ENCODE measurements at regions not wholly inside any gene's neighbourhood (a gene's known extent, or its start where the extent isn't known, plus 50 kb on each side); places are given as distances from the start of the nearest gene placed in this dataset.

DNA sequence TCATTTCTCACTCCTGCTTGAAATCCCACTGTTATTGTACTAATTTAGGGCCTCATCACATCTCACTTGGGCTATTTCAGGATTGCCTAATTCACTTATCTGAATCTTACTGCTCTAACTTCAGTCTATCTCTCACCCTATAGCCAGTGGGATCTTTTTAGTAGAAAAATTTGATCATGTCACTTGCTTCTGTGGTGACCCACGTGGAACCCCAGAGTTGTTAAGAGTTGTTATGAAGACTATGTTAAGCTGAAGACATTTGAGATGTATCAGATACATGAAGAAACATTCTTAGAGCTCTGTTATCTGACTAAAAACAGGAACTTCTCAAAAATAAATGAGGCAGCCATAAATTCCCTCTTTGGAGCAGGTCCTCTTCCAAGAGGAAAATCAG is 1375.6 kb upstream of the TENM4 start (continued):
- TF ChIP-seq HOXB5 (CRISPR knock-in tag; IDR thresholded peaks at IDR 0.05) (no peak), HDAC2 (IDR thresholded peaks at IDR 0.05) (no peak), KDM1A (IDR thresholded peaks at IDR 0.05; ENCODE audit: low read depth) (no peak), RCOR1 (IDR thresholded peaks at IDR 0.05; ENCODE audit: low read depth, low read length) (no peak)

GRCh38 chr11:80815752-80816453 is 1375.1 kb upstream of the TENM4 start:
- ATAC-seq (no peak), DNase-seq (ENCODE audit: low read depth in 1 of 2, low spot score in 1 of 2) (no peak), FAIRE-seq (no peak)
- no peak overlapping the region for H3K4me2 ChIP-seq
- TF ChIP-seq, protein P1, sequence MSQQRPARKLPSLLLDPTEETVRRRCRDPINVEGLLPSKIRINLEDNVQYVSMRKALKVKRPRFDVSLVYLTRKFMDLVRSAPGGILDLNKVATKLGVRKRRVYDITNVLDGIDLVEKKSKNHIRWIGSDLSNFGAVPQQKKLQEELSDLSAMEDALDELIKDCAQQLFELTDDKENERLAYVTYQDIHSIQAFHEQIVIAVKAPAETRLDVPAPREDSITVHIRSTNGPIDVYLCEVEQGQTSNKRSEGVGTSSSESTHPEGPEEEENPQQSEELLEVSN (IDR thresholded peaks at IDR 0.05; ENCODE audit: borderline replicate concordance, low read depth) = no peak
- TF ChIP-seq HOXB5 (CRISPR knock-in tag; IDR thresholded peaks at IDR 0.05) (no peak), ELK1 (IDR thresholded peaks at IDR 0.05; ENCODE audit: low read depth, low read length) (no peak), ZC3H11A (IDR thresholded peaks at IDR 0.05) (no peak)
- CTCF ChIA-PET = interaction anchor here (0.6 kb wide), 1 partner anchor 73 kb away, joined by 3 read pairs; no protein-coding TSS in a partner anchor
- no peak overlapping the region for H3K4me3 ChIP-seq
- POLR2A ChIA-PET = no interaction called here
- H3K9me3 ChIP-seq = no peaks in the 10 kb centered on the region
- H3K4me1 ChIP-seq = no peaks in the 10 kb centered on the region
- no peak overlapping the region for H3K27ac ChIP-seq
- WGBS (ENCODE audit: missing lambda C conversion rate) = 5% methylated on average over 3 of the region's 3 CpGs

GRCh38 chr11:80814813-80815212 is 1374.0 kb upstream of the TENM4 start:
- DNase-seq (ENCODE audit: low read depth in 1 of 2, low spot score in 1 of 2) (no peak), FAIRE-seq (no peak), ATAC-seq (no peak)
- no peaks in the 10 kb centered on the region for H3K9me3 ChIP-seq
- H3K4me3 ChIP-seq = no peak overlapping the region
- ChIA-PET POLR2A (no interaction called here), CTCF (no interaction called here)
- H3K4me1 ChIP-seq = no peaks in the 10 kb centered on the region
- TF ChIP-seq CEBPB (IDR thresholded peaks at IDR 0.05) (no peak), KDM5A (IDR thresholded peaks at IDR 0.05) (no peak), RNF2 (IDR thresholded peaks at IDR 0.05; ENCODE audit: borderline replicate concordance, low read depth) (no peak), BHLHE40 (IDR thresholded peaks at IDR 0.05; ENCODE audit: low read depth, low read length) (no peak), MYC (IDR thresholded peaks at IDR 0.05; ENCODE audit: borderline replicate concordance, low read length) (no peak), ZC3H11A (IDR thresholded peaks at IDR 0.05) (no peak), RFX5 (IDR thresholded peaks at IDR 0.05) (no peak), POLR2AphosphoS2 (conservative IDR thresholded peaks at IDR 0.05; ENCODE audit: low read length) (no peak), POLR2A (IDR thresholded peaks at IDR 0.05; ENCODE audit: low read length) (no peak), PHF8 (IDR thresholded peaks at IDR 0.05; ENCODE audit: borderline replicate concordance, low read depth) (no peak), EP300 (IDR thresholded peaks at IDR 0.05) (no peak), EHMT2 (IDR thresholded peaks at IDR 0.05; ENCODE audit: low read depth) (no peak)
- TF ChIP-seq, protein P1 (IDR thresholded peaks at IDR 0.05; ENCODE audit: borderline replicate concordance, low read depth) = no peak
- no peak overlapping the region for H3K27ac ChIP-seq
- 3% methylated on average over 1 of the region's 1 CpG for WGBS (ENCODE audit: missing lambda C conversion rate)
- H3K4me2 ChIP-seq = no peak overlapping the region

- Histone ChIP-seq H3K27ac (no peak overlapping the region), H3K4me1 (no peaks in the 10 kb centered on the region), H3K4me3 (no peak overlapping the region), H3K9me3 (no peaks in the 10 kb centered on the region), H3K4me2 (no peak overlapping the region)
- POLR2A ChIA-PET = no interaction called here
- DNase-seq (ENCODE audit: low read depth in 1 of 2, low spot score in 1 of 2) = no peak
- ATAC-seq = no peak
- FAIRE-seq = peak; percentile 56
- WGBS (ENCODE audit: missing lambda C conversion rate) = 1% methylated on average over 4 of the region's 4 CpGs
- TF ChIP-seq ELK1 (IDR thresholded peaks at IDR 0.05; ENCODE audit: low read depth, low read length) = no peak
- TF ChIP-seq RNF2 (IDR thresholded peaks at IDR 0.05; ENCODE audit: borderline replicate concordance, low read depth) = no peak
- no peak for TF ChIP-seq BHLHE40 (IDR thresholded peaks at IDR 0.05; ENCODE audit: low read depth, low read length)
- no peak for TF ChIP-seq TP53 (CRISPR knock-in tag; IDR thresholded peaks at IDR 0.05)
- no peak for TF ChIP-seq ZSCAN20 (CRISPR knock-in tag; IDR thresholded peaks at IDR 0.05)
- TF ChIP-seq, protein P2, sequence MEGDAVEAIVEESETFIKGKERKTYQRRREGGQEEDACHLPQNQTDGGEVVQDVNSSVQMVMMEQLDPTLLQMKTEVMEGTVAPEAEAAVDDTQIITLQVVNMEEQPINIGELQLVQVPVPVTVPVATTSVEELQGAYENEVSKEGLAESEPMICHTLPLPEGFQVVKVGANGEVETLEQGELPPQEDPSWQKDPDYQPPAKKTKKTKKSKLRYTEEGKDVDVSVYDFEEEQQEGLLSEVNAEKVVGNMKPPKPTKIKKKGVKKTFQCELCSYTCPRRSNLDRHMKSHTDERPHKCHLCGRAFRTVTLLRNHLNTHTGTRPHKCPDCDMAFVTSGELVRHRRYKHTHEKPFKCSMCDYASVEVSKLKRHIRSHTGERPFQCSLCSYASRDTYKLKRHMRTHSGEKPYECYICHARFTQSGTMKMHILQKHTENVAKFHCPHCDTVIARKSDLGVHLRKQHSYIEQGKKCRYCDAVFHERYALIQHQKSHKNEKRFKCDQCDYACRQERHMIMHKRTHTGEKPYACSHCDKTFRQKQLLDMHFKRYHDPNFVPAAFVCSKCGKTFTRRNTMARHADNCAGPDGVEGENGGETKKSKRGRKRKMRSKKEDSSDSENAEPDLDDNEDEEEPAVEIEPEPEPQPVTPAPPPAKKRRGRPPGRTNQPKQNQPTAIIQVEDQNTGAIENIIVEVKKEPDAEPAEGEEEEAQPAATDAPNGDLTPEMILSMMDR (IDR thresholded peaks at IDR 0.05) = no peak
- TF ChIP-seq NR3C1 (IDR thresholded peaks at IDR 0.05) = no peak
- TF ChIP-seq JUN (IDR thresholded peaks at IDR 0.05) = no peak
- CTCF ChIA-PET = no interaction called here
These were observed 1369.9 kb upstream of the TENM4 start for GRCh38 chr11:80810695-80811094.
